ENCODE measurements at regions not wholly inside any gene's neighbourhood (a gene's known extent, or its start where the extent isn't known, plus 50 kb on each side); places are given as distances from the start of the nearest gene placed in this dataset.

GRCh38 chr10:126722726-126723125 is 52.2 kb upstream of the C10orf90 start:
- ChIA-PET CTCF (no interaction called here), POLR2A (no interaction called here)
- H3K4me3 ChIP-seq (ENCODE audit: low read depth, low read length): no peak overlapping the region
- no peak for DNase-seq (ENCODE audit: low read depth, low spot score)
- TF ChIP-seq CTCF (IDR thresholded peaks at IDR 0.05; ENCODE audit: insufficient read depth, low read length, missing control alignments): no peak

- no peak for DNase-seq (ENCODE audit: low read depth, low spot score)
- H3K4me3 ChIP-seq (ENCODE audit: low read depth, low read length): no peak overlapping the region
- CTCF ChIA-PET: no interaction called here
- POLR2A ChIA-PET: interaction anchor here (0.7 kb wide), 1 partner anchor 1218 kb away, joined by 3 read pairs; no protein-coding TSS in a partner anchor
- no peak for TF ChIP-seq CTCF (IDR thresholded peaks at IDR 0.05; ENCODE audit: insufficient read depth, low read length, missing control alignments)
Observed at GRCh38 chr10:126723226-126723625, 52.7 kb upstream of the C10orf90 start.

GRCh38 chr10:126729314-126729870 is 58.9 kb upstream of the C10orf90 start:
- DNase-seq (ENCODE audit: low read depth, low spot score): no peak
- no peak overlapping the region for H3K4me3 ChIP-seq (ENCODE audit: low read depth, low read length)
- POLR2A ChIA-PET: no interaction called here
- CTCF ChIA-PET: no interaction called here
- no peak for TF ChIP-seq CTCF (IDR thresholded peaks at IDR 0.05; ENCODE audit: insufficient read depth, low read length, missing control alignments)

- no peak for TF ChIP-seq CTCF (IDR thresholded peaks at IDR 0.05; ENCODE audit: insufficient read depth, low read length, missing control alignments)
- DNase-seq (ENCODE audit: low read depth, low spot score): no peak
- H3K4me3 ChIP-seq (ENCODE audit: low read depth, low read length): no peak overlapping the region
- CTCF ChIA-PET: interaction anchor here (1.1 kb wide), 1 partner anchor 134 kb away, joined by 3 read pairs; no protein-coding TSS in a partner anchor
- POLR2A ChIA-PET: no interaction called here
Observed at GRCh38 chr10:126730856-126731609, 60.5 kb upstream of the C10orf90 start.

- no peak for DNase-seq (ENCODE audit: low read depth, low spot score)
- CTCF ChIA-PET: interaction anchor here (2.7 kb wide), 1 partner anchor 17 kb away, joined by 14 read pairs; no protein-coding TSS in a partner anchor
- TF ChIP-seq CTCF (IDR thresholded peaks at IDR 0.05; ENCODE audit: insufficient read depth, low read length, missing control alignments): no peak
Observed at GRCh38 chr10:126731610-126731990, 61.1 kb upstream of the C10orf90 start.

GRCh38 chr10:126732308-126732707 is 61.8 kb upstream of the C10orf90 start:
- ChIA-PET CTCF (interaction anchor here (2.7 kb wide), 1 partner anchor 17 kb away, joined by 14 read pairs; no protein-coding TSS in a partner anchor), POLR2A (interaction anchor here (0.6 kb wide), 1 partner anchor 16 kb away, joined by 3 read pairs; no protein-coding TSS in a partner anchor)
- DNase-seq (ENCODE audit: low read depth, low spot score): no peak
- no peak for TF ChIP-seq CTCF (IDR thresholded peaks at IDR 0.05; ENCODE audit: insufficient read depth, low read length, missing control alignments)
- H3K4me3 ChIP-seq (ENCODE audit: low read depth, low read length): no peak overlapping the region

More at GRCh38 chr10:126731610-126731990, 61.1 kb upstream of the C10orf90 start:
- POLR2A ChIA-PET: no interaction called here
- H3K4me3 ChIP-seq (ENCODE audit: low read depth, low read length): no peak overlapping the region
